Esophagus muscularis mucosa (tissue), 4 donors: ENCODE measurements at regions not wholly inside any gene's neighbourhood (a gene's known extent, or its start where the extent isn't known, plus 50 kb on each side); places are given as distances from the start of the nearest gene placed in this dataset.
"Not testable (repeated sequence)": the region's sequence is repeated elsewhere in the genome, so short reads cannot be mapped to it uniquely, and the experiment has no call there.

Experiments
- CTCF ChIP-seq, 3 experiments: fragments of 200-600 bp in 2 of 3; fragments of 450-650 bp in 1 of 3; sonication (generic) in 2 of 3; IDR thresholded peaks; one replicate each; pipeline ENCODE4 v1.5.1; 2017 to 2019; ENCODE audit warnings: antibody characterized with exemption in 3 of 3, mild to moderate bottlenecking in 2 of 3, moderate library complexity in 1 of 3
- EP300 ChIP-seq: sonication (generic); formaldehyde crosslinking; IDR thresholded peaks from one replicate; pipeline ENCODE4 v1.6.1; 2017; ENCODE audit warnings: antibody characterized with exemption
- POLR2A ChIP-seq: fragments of 450-650 bp; IDR thresholded peaks from one replicate; pipeline ENCODE4 v1.6.1; 2017; ENCODE audit warnings: antibody characterized with exemption, moderate library complexity, mild to moderate bottlenecking, low read depth
- POLR2AphosphoS5 ChIP-seq, 2 donors: sonication (generic); formaldehyde crosslinking; IDR thresholded peaks; one replicate each; pipeline ENCODE4 v1.6.1; 2017; ENCODE audit warnings: antibody characterized with exemption in 2 of 2

- TF ChIP-seq CTCF (IDR thresholded peaks at IDR 0.05); POLR2A; POLR2AphosphoS5 (IDR thresholded peaks at IDR 0.05); EP300: not testable (repeated sequence)
Observed at GRCh38 chr21:9776286-9777020, 744.9 kb upstream of the TPTE start.
